Right lobe of liver (tissue), 6 donors: ENCODE measurements at regions not wholly inside any gene's neighbourhood (a gene's known extent, or its start where the extent isn't known, plus 50 kb on each side); places are given as distances from the start of the nearest gene placed in this dataset.

Experiments
- ATAC-seq, 4 donors: fragments of 200-7000 bp; cut with Tn5 transposase; one replicate each; pipeline ENCODE4 v1.9.1; 2020; ENCODE audit warnings: mild to moderate bottlenecking in 4 of 4, moderate library complexity in 4 of 4
- DNase-seq, 3 donors: peaks; one replicate each; pipeline ENCODE4 v3.0.0-alpha.2; 2020
- H3K27ac ChIP-seq, 3 donors: fragments of 200-600 bp; one replicate each; pipeline ENCODE4 v1.8.0; 2022
- H3K27me3 ChIP-seq, 2 donors: fragments of 200-600 bp; one replicate each; pipeline ENCODE4 v1.8.0; 2022
- H3K36me3 ChIP-seq, 4 donors: fragments of 200-600 bp; sonication (generic) in 1 of 4; one replicate each; pipeline versions ENCODE4 v1.5.1 to v1.8.0; 2017 to 2022; ENCODE audit warnings: control low read depth in 1 of 4
- H3K4me1 ChIP-seq, 4 donors: fragments of 200-600 bp; sonication (generic) in 1 of 4; one replicate each; pipeline versions ENCODE4 v1.5.1 to v1.8.0; 2017 to 2022; ENCODE audit warnings: control low read depth in 1 of 4
- H3K4me3 ChIP-seq, 3 donors: fragments of 200-600 bp; one replicate each; pipeline ENCODE4 v1.8.0; 2022
- H3K9me3 ChIP-seq, 4 donors: fragments of 200-600 bp; sonication (generic) in 1 of 4; one replicate each; pipeline versions ENCODE4 v1.5.1 to v1.8.0; 2017 to 2022; ENCODE audit warnings: control low read depth in 1 of 4
- POLR2A ChIP-seq: fragments of 450-650 bp; IDR thresholded peaks from one replicate; pipeline ENCODE4 v1.6.1; 2017; ENCODE audit warnings: antibody characterized with exemption, mild to moderate bottlenecking
- WGBS: methylation state at CpG from one replicate; pipeline ENCODE4 v1.1.6; 2018; ENCODE audit warnings: low coverage, low lambda C conversion rate; ENCODE audit not compliant: insufficient coverage; ENCODE audit errors: missing lambda C conversion rate; 5-methylcytosine and 5-hydroxymethylcytosine counted together
- intact Hi-C, 2 donors: fragments of 100-400 bp; cut with DNase I; formaldehyde crosslinking; loops; one replicate each; pipeline versions ENCODE4 v1.11.2 to v1.14.1; 2022
- TF ChIP-seq, protein P1 (sequence below), 4 donors: fragments of 200-600 bp in 3 of 4; fragments of 450-650 bp in 1 of 4; IDR thresholded peaks; one replicate each; pipeline versions ENCODE4 v1.5.1 to v1.8.0; 2016 to 2022; ENCODE audit warnings: antibody characterized with exemption in 4 of 4, mild to moderate bottlenecking in 2 of 4
- donor health status: DM: no; HTN: yes; CAD: no.
- donor health status: DM: no; HTN: no; CAD: no.
- donor health status: DM: no; HTN: no; CAD: no.
- donor health status: DM: no; HTN: yes; CAD: no.
- donor health status: DM: no; HTN: yes; CAD: no.

DNA sequence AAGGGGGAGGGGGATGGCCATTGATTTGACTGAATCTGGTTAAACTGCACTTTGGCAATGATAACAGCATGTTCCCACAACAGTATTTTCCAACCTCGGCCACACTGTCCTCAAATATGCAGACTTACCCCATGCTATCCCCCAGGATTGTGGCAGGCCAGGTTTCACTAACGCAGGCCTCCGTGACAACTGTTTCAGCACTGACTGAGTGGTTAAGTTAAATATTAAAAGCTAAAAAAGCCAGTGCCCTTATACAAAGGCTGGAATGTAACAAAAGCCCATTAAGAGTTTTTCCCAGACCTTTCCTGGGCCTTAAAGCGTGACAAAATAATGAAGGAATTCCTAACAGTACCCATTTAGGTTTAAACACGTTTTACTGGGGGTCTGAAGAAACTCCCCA is 202.9 kb downstream of the USP25 start:
- no peak overlapping the region for H3K27ac ChIP-seq
- no peaks in the 10 kb centered on the region for H3K36me3 ChIP-seq
- WGBS, result 76% methylated on average over 4 of the region's 5 CpGs
- H3K27me3 ChIP-seq, result no peaks in the 10 kb centered on the region
- intact Hi-C loops, result no loop called here
- ATAC-seq (no peak), DNase-seq (no peak)
- no peaks in the 10 kb centered on the region for H3K4me1 ChIP-seq
- H3K9me3 ChIP-seq, result no peaks in the 10 kb centered on the region
- TF ChIP-seq, protein P1, sequence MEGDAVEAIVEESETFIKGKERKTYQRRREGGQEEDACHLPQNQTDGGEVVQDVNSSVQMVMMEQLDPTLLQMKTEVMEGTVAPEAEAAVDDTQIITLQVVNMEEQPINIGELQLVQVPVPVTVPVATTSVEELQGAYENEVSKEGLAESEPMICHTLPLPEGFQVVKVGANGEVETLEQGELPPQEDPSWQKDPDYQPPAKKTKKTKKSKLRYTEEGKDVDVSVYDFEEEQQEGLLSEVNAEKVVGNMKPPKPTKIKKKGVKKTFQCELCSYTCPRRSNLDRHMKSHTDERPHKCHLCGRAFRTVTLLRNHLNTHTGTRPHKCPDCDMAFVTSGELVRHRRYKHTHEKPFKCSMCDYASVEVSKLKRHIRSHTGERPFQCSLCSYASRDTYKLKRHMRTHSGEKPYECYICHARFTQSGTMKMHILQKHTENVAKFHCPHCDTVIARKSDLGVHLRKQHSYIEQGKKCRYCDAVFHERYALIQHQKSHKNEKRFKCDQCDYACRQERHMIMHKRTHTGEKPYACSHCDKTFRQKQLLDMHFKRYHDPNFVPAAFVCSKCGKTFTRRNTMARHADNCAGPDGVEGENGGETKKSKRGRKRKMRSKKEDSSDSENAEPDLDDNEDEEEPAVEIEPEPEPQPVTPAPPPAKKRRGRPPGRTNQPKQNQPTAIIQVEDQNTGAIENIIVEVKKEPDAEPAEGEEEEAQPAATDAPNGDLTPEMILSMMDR (IDR thresholded peaks at IDR 0.05), result no peak
- TF ChIP-seq POLR2A, result no peak
- no peak overlapping the region for H3K4me3 ChIP-seq

DNA sequence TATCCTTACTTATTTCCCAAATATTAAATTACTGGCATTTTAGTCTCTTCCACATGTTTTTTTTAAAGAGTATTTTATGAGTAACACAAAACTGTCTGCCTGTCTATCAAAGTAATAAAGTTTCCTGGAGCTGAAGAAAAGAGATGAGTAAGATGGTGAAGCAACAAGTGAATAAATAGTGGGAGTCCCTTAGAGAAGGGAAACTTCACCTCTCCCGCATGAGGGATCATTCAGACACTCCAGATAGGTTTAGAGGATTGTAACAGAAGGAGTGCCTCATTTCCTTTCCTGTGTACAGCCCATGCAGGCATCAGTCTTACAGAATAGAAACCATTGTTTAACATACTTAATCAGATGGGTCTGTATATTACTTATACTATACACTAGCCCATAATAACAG is 205.7 kb downstream of the USP25 start:
- no peaks in the 10 kb centered on the region for H3K4me1 ChIP-seq
- DNase-seq (no peak), ATAC-seq (no peak)
- intact Hi-C loops, result no loop called here
- no peaks in the 10 kb centered on the region for H3K27me3 ChIP-seq
- no peaks in the 10 kb centered on the region for H3K36me3 ChIP-seq
- TF ChIP-seq, protein P1 (IDR thresholded peaks at IDR 0.05), result no peak
- no peak for TF ChIP-seq POLR2A
- WGBS, result 71% methylated on average over 1 of the region's 1 CpG
- H3K27ac ChIP-seq, result no peak overlapping the region
- H3K9me3 ChIP-seq, result no peaks in the 10 kb centered on the region
- no peak overlapping the region for H3K4me3 ChIP-seq

DNA sequence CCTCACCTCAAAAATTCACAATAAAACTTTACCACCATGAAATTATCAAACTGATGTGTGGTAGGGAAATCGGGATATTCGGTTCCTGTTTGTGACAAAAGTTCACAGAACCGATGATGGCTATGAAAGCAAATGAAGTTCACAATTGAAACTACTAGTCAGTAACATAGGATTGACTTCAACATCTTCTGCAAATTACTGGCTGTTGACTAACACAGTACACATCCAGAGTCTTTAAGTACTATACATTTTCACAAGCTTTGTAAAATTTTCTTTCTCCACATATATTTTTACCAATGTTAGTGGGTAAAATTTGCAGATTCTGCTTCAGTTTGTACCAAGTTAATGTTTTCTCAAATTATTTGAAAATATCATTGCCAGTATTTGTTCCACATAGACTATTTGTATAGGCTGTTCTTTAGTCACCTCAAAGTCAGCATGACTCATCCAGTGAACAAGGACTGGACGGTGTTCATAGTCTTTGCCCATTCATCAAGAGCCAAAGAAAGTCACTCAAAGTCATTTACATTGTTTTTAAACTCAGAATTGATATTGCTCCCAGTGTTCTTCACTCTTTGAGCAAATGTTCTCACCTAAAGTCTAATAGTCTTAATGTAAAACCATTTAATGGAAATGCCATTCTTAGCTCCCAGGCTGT is 213.4 kb downstream of the USP25 start:
- H3K27ac ChIP-seq, result no peak overlapping the region
- DNase-seq, result no peak
- no peaks in the 10 kb centered on the region for H3K36me3 ChIP-seq
- ATAC-seq, result no peak
- H3K27me3 ChIP-seq, result no peaks in the 10 kb centered on the region
- intact Hi-C loops, result no loop called here
- H3K9me3 ChIP-seq, result no peaks in the 10 kb centered on the region
- H3K4me1 ChIP-seq, result no peaks in the 10 kb centered on the region
- TF ChIP-seq POLR2A, result no peak
- WGBS, result 74% methylated on average over 4 of the region's 4 CpGs
- H3K4me3 ChIP-seq, result no peak overlapping the region

DNA sequence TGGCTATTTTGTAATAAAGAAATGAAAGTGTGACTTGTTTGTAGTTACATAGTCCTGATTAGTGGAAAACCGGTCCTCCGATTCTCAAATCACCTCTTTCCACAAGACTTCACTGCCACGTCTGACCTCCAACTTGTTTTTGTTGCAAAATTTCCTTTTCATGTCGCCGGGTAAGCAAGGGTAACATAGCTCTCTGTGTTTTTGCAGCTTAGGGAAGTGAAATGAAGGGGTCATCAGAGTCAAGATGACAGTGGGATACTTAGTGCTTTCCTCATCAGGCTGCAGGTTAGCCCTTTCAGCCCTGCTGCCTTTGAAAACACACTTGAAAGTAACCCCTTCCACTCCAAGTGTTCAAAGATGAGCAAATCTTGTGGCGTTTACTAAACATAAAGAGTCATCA is 217.9 kb downstream of the USP25 start:
- Histone ChIP-seq H3K9me3 (peaks cover 0 to 1% (median 0%) of the 10 kb centered on the region in 4 donors), H3K27ac (no peak overlapping the region), H3K4me1 (no peaks in the 10 kb centered on the region), H3K4me3 (no peak overlapping the region), H3K36me3 (no peaks in the 10 kb centered on the region), H3K27me3 (no peaks in the 10 kb centered on the region)
- DNase-seq (no peak), ATAC-seq (no peak)
- WGBS, result 10% methylated on average over 6 of the region's 6 CpGs
- TF ChIP-seq, protein P1 (IDR thresholded peaks at IDR 0.05), result no peak
- TF ChIP-seq POLR2A, result no peak
- intact Hi-C loops, result no loop called here

DNA sequence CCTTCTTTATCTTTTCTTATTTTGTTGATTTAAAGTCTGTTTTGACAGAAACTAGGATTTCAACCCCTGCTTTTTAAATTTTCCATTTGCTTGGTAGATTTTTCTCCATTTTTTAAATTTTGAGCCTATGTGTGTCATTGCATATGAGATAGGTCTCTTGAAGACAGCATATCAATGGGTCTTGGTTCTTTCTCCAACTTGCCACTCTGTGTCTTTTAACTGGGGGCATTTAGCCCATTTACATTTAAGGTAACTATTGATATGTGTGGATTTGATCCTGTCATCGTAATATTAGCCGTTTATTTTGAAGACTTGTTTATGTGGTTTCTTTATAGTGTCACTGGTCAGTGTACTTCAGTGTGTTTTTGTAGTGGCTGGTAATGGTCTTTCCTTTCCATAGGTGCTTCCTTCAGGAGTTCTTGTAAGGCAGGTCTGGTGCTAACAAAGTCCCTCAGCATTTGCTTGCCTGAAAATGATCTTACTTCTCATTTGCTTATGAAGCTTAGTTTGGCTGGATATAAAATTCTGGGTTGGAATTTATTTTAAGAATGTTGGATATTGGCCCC is 223.9 kb downstream of the USP25 start:
- no peak for ATAC-seq
- H3K27me3 ChIP-seq, result no peaks in the 10 kb centered on the region
- H3K4me1 ChIP-seq, result no peaks in the 10 kb centered on the region
- no peak overlapping the region for H3K4me3 ChIP-seq
- H3K9me3 ChIP-seq, result peaks cover 0 to 12% (median 2%) of the 10 kb centered on the region in 4 donors
- no peak overlapping the region for H3K27ac ChIP-seq
- H3K36me3 ChIP-seq, result no peaks in the 10 kb centered on the region
- intact Hi-C loops, result no loop called here
- WGBS, result 93% methylated on average over 2 of the region's 2 CpGs
- no peak for DNase-seq
- TF ChIP-seq POLR2A, result no peak
